ENCODE measurements at regions not wholly inside any gene's neighbourhood (a gene's known extent, or its start where the extent isn't known, plus 50 kb on each side); places are given as distances from the start of the nearest gene placed in this dataset.

DNA sequence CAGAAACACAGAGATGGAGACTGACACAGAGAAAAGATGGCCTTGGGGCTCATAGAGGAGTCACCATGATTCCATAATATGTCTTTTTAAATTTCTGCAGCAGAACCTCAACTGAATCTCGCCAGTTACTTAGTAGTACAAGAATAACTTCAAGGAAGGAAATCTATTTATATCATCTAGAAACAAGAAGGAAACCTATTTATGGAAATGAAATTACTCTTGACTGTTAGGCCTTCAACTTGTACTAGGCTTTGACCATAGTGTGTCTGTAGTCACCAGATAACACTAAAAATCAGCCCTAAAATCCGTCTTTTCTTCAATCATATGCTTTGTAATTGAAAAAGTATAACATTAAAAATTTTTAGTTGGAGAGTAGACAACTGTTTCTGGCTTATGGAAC is 740.4 kb downstream of the TRIML1 start:
- TF ChIP-seq, protein P1, sequence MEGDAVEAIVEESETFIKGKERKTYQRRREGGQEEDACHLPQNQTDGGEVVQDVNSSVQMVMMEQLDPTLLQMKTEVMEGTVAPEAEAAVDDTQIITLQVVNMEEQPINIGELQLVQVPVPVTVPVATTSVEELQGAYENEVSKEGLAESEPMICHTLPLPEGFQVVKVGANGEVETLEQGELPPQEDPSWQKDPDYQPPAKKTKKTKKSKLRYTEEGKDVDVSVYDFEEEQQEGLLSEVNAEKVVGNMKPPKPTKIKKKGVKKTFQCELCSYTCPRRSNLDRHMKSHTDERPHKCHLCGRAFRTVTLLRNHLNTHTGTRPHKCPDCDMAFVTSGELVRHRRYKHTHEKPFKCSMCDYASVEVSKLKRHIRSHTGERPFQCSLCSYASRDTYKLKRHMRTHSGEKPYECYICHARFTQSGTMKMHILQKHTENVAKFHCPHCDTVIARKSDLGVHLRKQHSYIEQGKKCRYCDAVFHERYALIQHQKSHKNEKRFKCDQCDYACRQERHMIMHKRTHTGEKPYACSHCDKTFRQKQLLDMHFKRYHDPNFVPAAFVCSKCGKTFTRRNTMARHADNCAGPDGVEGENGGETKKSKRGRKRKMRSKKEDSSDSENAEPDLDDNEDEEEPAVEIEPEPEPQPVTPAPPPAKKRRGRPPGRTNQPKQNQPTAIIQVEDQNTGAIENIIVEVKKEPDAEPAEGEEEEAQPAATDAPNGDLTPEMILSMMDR (conservative IDR thresholded peaks at IDR 0.05; ENCODE audit: low read depth, low read length) = no peak
- no peak for DNase-seq (ENCODE audit: low read depth)
- H3K4me3 ChIP-seq (ENCODE audit: low read depth, low read length) = no peak overlapping the region

DNA sequence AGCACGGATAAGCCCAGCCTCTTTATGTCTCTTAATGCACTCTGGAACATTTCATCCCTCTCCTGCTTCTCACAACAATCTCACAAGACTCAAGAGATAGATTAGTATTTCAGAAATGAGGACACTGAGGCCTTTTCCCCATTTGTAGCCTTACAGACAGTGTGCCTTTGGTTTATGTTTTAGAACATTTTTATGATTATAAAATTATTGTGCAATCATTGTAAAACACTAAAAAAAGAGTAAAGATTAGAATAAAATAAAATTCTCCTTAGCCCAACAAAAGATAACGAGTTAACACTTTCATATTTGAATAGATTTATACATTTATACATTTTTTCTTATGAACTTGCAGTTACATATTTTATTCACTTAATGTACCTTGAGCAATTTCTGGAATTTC is 748.7 kb downstream of the TRIML1 start:
- DNase-seq (ENCODE audit: low read depth) = no peak
- H3K4me3 ChIP-seq (ENCODE audit: low read depth, low read length) = no peak overlapping the region
- TF ChIP-seq, protein P1 (conservative IDR thresholded peaks at IDR 0.05; ENCODE audit: low read depth, low read length) = no peak

DNA sequence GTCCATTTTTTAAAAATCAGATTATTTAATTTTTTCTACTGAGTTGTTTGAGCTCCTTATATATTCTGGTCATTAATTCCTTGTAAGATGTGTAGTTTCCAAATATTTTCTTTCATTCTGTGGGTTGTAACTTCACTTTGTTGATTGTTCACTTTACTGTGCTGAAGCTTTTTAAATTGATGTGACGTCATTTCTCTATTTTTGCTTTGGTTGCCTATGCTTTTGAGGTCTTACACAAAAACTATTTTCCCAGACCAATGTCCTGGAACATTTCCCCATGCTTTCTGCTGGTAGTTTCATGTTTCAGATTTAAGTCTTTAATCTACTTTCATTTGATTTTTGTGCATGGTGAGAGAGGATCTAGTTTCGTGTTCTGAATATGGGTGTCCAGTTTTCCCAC is 753.6 kb downstream of the TRIML1 start:
- H3K4me3 ChIP-seq (ENCODE audit: low read depth, low read length) = no peak overlapping the region
- no peak for DNase-seq (ENCODE audit: low read depth)

DNA sequence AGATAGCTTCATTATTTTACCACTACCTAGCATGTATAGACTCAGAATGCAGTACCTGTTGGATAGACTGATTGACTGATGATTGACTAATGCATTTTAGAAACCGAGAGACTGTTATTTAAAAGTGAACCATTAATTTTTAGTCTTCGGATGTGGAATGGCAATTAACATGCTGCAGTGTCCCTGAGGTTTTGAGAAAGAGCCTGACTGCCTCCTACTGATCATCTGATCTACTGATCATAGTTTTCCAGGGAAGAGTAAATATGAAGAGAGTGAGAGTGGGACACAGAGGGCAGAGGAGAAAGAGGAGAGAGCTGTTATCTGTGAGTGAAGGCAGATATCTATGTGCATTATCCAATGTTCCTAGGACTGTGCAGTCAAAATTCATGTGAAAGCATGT is 764.7 kb downstream of the TRIML1 start:
- no peak for DNase-seq (ENCODE audit: low read depth)
- TF ChIP-seq, protein P1 (conservative IDR thresholded peaks at IDR 0.05; ENCODE audit: low read depth, low read length) = no peak
- no peak overlapping the region for H3K4me3 ChIP-seq (ENCODE audit: low read depth, low read length)

More for the DNA sequence above, 753.6 kb downstream of the TRIML1 start:
- TF ChIP-seq, protein P1 (conservative IDR thresholded peaks at IDR 0.05; ENCODE audit: low read depth, low read length) = no peak

DNA sequence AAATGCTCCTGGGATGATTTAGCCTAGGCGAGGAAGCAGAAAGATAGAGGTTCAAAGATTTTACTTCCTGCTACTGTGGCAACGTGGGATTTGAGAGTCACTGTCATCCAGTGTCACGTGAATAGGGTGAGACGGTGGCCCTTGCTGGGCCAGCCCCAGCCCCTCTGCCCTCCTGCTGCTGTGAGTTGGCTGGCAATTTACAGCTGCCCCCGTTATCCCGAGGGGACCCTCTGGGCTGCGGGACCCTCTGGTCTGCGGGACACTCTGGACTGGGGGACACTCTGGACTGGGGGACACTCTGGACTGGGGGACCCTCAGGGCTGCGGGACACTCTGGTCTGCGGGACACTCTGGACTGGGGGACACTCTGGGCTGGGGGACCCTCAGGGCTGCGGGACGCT is 765.4 kb downstream of the TRIML1 start:
- no peak overlapping the region for H3K4me3 ChIP-seq (ENCODE audit: low read depth, low read length)
- TF ChIP-seq, protein P1 (conservative IDR thresholded peaks at IDR 0.05; ENCODE audit: low read depth, low read length) = no peak
- no peak for DNase-seq (ENCODE audit: low read depth)

DNA sequence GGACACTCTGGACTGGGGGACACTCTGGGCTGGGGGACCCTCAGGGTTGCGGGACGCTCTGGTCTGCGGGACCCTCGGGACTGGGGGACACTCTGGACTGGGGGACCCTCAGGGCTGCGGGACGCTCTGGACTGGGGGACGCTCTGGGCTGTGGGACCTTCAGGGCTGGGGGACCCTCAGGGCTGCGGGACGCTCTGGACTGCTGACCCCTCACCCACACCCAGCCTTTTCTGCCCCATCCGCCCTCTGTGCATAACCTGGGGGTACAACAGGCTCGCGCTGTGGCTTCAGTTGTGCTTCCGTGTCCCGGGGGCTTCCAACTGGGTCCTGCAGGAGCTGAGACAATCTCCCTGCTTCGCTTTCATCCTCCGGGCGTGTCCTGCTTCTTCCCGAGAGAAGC is 766.0 kb downstream of the TRIML1 start:
- TF ChIP-seq, protein P1 (conservative IDR thresholded peaks at IDR 0.05; ENCODE audit: low read depth, low read length) = no peak
- no peak for DNase-seq (ENCODE audit: low read depth)
- no peak overlapping the region for H3K4me3 ChIP-seq (ENCODE audit: low read depth, low read length)

DNA sequence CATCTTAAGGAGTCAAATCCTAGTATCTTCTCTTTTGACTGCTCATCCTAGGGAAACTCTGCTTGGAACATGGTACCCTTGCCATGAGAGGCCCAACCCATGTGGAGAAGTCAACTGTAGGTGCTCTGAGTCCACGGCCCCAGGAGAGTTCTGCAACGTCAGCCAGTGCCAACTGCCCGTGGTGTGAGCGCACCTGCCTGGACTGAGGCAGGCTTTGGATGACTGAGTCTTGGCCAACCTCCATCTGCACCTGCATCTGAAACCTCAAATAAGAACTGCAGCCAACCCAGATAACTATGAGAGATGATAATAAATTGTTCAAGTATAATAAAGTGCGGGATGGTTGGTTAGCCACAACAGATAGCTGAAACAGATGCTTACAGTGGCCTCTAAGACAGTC is 772.0 kb downstream of the TRIML1 start:
- TF ChIP-seq, protein P1 (conservative IDR thresholded peaks at IDR 0.05; ENCODE audit: low read depth, low read length) = no peak
- DNase-seq (ENCODE audit: low read depth) = no peak
- H3K4me3 ChIP-seq (ENCODE audit: low read depth, low read length) = no peak overlapping the region
